Mesenteric fat pad (tissue), 1 donor: ENCODE measurements at regions not wholly inside any gene's neighbourhood (a gene's known extent, or its start where the extent isn't known, plus 50 kb on each side); places are given as distances from the start of the nearest gene placed in this dataset.
"Not testable (repeated sequence)": the region's sequence is repeated elsewhere in the genome, so short reads cannot be mapped to it uniquely, and the experiment has no call there.

ENCODE experiments used
- DNase-seq: peaks from one replicate; pipeline ENCODE4 v3.0.0-alpha.2; 2020; ENCODE audit warnings: low spot score
- donor health status: DM: yes; HTN: yes; CAD: no.

DNA sequence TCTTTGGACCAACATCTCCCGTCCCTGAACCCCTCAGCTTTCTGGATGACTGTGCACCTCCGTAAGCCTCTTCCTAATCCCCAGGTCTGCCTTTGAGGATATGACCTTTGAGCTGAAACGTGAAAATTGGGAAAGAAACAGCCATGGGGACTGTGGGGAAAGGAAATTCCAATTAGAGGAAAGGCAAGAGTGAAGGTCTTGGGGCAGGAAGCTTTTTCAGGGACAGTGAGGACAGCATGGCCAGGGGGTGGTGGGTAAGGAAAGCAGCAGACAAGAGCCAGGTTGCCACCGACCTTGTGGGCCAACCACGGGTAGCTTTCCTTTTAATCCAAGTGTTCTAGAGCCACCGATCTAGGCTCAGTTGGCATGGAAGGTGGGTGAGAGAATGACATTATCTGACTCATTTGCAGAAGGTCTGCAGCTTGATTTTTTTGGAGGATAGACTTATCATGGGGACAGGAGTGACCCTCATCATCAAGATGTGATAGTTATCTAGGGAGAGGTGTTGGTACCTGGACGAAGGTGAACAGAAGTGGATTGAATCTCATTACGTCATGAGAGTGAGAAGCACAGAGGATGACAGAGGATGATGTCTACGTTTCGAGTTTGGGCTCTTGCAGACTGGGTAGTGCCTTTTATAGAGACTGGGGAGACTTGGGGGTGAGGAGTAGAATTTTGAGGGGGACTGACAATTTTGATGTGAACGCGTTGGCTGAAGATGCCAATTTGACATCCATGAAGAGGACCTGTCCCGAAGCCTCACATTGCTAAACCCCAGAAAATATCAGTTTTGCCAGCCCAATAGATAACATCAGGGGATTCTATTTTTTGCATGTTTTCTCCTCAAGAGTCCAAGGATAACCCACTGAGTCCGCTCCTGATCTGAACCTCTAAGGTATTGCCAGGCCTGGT lies 136.7 kb upstream of the PEG3 start:
- DNase-seq = no peak

DNA sequence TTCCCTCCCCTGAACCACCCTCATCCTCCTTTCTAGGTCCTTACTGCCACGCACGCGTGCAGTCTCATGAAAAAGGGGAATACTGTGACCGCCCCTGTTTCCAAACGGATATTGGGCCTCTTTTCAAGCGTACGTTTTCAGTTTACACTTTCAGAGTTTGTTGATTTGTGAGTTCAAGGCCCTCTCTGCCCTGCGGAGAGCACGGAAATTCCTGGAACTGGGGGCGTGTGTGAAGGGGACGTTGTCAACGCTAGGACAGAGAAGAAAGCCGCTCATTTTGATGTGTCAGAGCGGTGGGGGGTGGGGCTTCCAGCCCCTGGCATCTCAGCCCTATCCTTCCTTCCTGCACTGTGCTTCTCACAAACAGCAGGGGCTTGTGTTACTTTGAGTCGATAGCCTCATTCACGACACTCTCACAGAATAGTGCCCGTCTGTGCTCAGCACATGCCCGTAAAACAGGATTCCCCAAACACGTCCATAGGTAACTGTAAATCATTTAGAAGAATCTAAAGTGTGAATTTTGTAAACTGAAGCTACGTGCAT lies 137.6 kb upstream of the PEG3 start:
- DNase-seq = no peak

DNA sequence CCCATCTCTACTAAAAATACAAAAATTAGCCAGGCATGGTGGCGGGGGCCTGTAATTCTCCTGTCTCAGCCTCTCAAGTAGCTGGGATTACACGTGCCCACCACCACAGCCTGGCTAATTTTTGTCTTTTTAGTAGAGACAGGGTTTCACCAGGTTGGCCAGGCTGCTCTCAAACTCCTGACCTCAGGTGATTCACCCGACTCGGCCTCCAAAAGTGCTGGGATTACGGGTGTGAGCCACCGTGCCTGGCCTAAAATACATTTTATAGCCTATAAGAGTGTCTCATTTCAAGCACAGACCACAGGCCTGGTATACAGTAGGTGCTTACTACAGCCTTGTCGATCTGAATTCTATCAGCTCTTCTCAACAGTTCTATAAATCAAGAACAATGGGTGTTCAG lies 139.5 kb upstream of the USP29 start:
- DNase-seq = not testable (repeated sequence)

DNA sequence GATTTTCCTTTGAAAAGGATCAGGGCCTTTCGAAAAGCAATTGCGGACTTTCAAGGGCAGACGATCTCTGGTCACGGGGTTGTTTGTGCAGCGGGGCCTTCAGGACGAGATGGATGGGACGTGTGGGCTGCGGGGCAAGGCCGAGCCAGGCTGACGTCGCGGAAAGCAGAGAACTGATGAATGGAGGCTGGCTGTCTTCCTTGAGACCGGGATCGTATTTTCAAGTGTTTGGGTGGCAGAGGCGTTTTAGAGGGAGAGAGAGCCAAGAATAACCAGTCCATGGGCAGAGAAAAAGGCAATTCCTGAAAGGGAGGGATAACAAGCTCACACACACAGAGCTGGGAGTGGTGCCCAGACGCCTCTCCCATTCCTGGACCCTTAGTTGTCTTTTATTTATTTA lies 138.9 kb upstream of the USP29 start:
- DNase-seq = no peak

DNA sequence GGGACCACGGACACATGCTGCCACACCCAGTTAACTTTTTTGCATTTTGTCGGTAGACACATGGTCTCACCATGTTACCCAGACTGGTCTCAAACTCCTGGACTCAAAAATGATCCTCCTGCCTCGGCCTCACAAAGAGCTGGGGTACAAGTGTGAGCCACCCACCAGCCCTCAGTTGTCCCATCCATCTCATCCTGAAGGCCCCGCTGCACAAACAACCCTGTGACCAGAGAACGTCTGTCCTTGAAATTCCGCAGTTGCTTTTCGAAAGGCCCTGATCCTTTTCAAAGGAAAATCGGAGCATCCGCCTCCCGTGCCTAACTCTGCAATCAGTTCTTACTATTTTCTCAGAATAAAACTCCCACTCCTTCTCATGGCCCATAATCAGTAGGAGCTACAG lies 138.3 kb upstream of the USP29 start:
- DNase-seq = not testable (repeated sequence)

DNA sequence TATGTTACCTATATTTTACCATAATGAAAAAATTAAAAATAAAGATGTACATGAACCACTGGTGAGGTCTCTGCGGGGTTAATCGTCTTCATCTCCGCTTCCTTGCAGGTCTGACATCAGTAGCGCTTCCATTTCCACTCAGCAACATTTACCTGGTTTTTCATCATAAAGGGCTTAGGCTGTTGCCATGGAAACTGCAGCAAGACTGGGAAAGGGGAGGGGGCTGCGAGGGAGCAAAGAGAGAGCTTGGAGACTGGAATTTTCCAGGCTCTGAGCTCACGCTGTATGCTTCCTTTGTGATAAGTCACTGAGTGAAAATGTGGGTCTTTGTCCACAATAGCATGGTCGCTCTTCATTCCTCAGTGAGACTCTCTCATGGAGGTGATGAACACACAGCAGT lies 136.6 kb upstream of the USP29 start:
- DNase-seq = no peak

DNA sequence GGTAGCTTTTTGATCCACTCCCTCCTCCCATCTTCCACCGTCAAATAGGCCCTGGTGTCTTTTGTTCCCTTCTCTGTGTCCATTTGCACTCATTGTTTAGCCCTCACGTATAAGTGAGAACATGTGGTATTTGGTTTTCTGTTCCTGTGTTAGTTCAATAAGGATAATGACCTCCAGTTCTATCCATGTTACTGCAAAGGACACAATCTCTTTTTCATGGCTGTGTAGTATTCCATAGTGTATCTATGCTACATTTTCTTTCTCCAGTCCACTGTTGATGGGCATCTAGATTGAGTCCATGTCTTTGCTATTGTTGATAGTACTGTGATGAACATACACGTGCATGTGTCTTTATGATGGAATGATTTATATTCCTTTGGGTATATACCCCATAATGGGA lies 136.0 kb upstream of the USP29 start:
- DNase-seq = no peak

DNA sequence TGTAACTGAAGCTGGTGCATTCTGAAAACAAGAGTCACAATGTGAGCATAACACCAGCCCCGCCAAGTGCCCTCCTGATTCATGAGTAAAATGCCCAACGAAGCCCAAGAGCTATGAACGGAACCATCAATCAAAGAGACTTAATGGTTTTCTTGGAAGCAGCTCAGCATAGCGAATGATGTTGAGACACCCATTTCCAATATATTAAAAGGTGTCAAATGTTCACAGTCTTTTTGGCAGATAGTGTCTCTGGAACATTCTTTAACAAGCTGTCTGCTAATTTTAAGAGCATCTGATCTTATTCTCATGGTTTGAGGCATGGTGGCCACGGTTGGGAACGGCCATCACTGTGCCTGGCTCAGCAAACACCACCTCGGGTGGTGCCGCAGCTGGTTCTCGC lies 133.4 kb upstream of the USP29 start:
- DNase-seq = no peak

DNA sequence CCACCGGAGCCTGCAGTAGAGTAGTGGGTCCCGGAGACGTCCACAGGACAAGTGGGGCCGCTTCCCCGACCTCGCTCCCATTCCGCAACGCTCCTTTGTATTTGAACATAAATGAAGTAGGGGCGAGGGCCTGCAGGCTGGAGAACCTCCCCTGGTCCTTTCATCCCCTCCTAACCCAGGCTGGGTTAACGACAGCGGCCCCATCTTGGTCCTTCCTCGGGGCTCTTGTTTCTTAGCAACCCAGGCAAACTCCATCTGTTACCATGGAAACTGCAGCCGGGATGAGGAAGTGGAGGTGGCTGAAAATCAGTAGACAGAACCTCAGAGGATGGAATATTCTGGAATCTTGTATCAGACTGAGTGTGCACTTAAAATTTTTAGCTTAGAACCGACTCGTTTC lies 132.6 kb upstream of the USP29 start:
- no peak for DNase-seq

DNA sequence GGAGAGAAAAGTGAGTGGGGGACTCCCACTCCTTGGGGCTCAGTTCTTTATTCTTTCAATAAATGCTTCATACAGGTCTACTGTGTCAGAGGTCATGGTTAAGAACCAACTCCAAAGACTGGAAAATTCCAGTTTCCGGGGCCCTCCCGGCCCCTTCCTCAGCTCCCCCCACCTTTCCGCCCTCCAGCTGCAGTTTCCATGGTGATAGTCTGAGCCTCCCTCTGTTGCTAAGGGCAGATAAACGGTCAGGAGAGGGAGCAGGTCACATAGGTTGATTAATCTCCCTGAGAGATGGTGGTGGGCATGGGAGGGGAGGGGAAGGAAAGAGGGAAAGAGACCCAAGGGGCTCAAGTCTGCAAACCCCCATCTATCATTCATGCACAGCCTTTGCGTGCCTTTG lies 131.5 kb upstream of the USP29 start:
- DNase-seq = no peak

DNA sequence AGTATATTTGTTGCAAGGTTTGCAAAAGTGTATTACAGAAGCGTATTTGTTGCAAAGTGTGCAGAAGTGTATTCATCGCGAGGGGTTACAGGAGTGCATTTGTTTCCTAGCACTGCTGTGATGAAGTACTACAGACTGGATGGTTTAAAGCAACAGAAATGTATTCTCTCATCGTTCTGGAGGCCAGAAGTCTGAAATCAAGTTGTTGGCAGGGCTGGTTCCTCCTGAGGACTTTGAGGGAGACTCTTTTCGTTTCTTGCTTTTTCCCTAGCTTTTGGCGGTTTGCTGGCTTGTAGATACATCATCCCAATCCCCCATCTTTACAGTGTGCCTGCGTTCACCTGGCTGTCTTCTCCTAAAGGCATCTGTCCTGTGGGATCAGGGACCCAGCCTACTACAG lies 127.9 kb upstream of the USP29 start:
- DNase-seq = no peak

DNA sequence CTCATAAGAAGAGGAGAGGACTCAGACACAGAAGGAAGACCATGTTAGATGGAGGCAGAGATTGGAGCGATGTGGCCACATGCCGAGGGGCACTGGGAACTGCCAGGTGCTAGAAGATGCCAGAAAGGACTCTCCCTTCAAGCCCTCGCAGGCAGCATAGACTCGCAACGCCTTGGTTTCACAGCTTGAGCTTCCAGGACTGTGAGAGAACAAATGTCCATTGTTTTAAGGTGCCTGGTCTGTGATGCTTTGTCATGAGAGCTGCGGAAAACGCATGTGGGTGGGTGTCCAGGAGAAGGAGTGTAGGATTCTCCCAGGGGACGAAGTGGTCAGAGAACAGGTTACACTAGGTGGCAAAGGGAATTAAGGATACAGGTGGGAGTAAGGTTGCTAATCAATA lies 125.9 kb upstream of the USP29 start:
- no peak for DNase-seq

DNA sequence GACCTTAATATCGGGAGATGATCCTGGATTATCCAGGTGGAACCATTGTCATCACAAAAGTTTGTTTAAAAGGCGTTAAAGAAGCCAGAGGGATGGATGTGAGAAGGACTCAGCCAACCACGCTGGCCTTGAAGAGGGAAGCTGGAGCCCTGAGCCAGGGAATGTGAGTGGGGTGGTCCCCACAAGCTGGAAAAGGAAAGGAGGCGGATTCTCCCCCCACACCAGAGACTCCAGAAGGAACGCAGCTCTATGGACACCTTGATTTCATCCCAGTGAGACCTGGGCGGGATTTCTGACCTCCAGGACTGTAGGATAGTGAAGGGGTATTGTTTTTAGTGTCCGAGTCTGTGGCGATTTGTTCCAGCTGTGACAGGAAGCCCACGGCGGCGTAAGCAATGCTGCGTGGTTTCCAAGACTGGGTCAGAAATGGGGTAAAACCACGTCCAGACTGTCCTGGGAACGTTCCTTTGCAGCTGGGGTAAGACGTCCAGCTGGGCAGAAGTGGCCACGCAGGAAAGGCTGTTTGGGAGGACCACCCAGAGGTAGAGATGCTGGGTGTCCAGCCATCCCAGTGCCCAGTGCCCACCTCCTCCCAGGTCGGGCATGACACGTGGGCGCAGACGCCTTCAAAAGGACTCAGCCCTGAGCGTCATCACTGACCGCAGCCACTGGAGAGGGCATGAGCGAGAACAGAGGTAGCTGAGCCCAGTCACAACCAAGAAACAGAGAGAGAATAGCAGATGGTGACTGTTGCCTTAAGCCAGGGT lies 125.4 kb upstream of the USP29 start:
- no peak for DNase-seq

DNA sequence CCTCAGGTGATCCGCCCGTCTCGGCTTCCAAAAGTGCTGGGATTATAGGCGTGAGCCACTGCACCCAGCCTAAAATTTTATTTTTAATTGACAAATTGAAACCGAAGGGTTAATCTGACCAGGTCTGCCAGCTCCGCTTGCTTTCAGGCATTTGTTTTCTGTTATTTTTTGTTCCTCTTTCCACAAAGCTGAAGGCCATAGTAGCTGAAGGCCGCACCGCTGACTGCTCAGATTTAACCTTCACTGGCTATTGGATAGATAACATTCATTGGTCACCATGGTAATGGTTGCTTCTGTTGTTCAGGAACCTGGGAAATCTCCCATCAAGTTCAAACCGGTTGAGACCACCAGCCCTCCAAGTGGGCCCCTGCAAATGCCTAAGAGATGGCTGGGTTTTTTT lies 124.5 kb upstream of the USP29 start:
- DNase-seq = no peak

DNA sequence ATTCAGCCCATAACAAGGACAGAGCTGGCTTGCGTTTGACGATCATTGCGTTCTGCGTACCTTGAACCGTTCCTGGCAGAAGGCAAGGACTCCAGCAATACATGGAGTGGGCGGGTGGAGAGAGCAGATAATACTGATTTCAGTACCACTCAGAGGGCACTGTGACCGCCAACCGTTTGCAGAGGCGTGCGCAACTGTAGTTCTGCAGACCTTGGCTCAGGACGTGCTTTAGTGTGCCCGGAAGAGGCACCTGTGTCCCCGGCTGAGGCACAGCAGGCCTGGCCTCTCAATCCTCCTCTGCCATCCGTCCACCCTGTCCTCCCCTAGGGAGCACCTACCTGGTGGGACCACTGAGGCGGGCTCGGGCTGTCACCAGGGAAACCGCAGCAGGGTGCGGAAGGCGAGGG lies 117.6 kb upstream of the USP29 start:
- no peak for DNase-seq

DNA sequence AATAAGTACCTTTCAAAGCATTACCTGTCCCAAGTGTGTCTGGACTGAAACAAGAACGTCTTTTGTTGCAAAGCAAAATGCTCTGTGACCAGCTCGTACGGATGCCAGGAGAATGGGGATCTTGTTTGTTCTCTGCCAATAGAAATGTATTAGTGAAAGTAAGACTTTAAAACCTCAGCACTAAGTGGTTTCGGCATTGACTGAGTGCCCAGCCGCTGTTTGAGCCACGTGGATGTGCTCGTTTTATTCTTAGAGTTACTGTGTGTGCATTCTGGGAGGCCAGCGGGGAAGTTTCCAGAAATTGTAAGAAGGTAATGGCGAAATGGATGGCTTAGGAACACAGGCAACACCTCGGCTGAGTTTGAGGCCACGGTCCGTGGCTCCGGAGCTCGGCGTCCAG lies 117.1 kb upstream of the USP29 start:
- DNase-seq = no peak

DNA sequence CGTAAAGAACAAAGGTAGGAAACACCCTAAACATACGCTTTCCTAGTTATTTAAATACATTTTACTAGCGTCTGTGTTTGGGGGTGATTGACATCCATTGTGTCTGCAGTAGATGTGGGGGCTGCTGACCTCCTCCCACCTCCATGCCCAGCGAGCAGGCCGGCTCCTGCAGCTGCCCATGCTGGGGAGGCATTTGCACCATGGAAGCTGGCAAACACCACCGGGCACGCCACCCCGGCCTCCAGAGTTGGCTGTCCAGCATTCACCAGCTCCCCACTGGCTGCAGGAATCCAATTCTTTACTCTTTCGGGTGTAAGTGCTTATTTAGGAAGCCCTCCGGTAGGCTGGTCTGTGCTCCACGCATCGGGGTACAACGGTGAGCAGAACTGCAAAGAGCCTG lies 115.4 kb upstream of the USP29 start:
- DNase-seq = no peak

DNA sequence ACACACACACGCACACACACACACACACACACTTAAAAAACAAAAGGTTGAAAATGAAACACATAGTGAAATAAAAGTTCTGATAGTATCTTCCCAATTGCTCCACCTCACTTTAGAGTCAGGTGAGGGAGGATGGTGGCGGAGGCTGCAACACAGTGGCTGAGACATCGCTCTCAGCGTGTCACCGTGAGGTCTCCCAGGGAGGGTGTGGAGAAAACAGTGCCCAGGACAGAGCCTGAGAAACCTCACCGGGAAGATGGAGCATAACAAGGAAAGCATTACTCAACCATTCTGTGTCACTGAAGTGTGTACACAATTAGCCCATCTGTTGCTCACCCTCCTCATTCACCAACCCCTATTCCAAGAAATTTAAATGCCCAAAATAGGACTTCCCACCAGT lies 111.4 kb upstream of the USP29 start:
- DNase-seq = peak; percentile 60

DNA sequence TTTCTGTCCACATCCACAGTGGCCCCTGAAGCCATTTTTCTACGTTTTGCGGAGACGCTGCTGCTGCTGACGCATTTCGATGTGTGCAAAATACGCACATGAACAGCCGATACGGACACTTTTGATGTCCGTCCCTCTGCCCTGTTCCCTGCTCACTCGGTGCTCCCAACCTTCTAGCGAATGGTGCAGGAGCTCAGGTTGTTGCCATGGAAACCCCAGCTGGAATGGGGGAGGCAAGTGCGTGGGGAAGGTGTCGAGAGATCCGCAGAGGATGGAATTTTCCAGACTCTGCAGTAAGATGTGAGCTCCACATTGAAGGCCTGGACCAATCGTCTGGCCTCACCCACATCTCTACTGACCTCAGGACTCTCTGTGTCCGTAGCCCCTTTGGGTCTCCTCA lies 109.2 kb upstream of the USP29 start:
- no peak for DNase-seq

DNA sequence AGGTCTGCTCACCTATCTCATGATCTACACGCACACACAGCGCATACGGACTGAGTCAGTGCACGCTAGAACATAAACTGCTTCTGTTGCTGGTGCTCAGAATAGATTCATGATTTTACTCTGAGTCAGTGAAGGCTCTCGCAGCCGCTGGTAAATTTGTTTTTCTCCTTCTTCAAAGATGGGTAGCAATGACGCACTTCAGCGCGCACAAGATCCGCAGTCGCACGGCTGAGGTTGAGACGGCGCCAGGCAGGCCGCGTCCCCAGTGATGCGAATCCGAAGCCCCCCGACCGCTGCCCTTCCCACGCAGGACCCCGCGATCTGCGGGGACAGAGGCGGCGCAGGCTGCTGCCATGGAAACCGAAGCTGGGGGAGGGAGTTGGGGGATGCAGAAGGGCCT lies 103.7 kb upstream of the USP29 start:
- peak; percentile 88 for DNase-seq

DNA sequence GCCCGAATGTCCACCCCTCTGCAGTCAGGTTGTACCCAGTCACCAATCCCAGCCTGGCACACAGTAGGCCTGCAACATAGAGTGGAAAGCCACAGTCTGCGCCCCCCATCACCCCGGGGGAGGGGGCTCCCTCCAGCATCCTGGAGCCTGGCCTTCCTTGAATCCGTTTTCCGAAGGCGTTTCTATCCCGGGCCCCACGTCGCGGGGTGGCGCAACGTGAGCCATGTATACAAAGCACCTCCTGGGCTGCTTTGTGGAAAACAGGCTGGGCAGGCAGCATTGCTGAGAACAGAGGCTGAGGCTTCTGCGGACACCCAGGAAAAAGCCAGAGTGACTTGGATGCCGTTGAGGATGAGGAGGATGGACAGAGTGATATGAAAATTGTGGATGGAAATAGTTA lies 103.3 kb upstream of the USP29 start:
- peak; percentile 82 for DNase-seq

DNA sequence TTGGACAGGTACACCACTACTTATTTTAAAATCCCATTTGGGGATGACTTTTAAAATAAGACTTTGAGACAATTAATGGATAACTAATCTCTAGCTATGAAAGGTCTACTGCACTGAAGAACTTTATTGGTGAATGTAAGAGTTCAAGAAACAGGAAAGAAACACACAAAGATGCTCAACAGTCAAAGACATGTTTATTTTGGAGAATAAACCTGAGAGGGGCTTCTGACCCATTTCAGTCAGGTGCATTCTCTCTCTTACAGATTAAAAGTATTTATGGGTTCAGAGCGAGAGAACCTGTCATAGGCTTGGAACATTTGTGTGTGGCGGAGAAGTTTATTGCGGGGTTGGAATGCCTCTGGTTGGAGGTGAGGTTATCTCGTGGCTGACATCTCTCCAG lies 94.3 kb upstream of the USP29 start:
- peak; percentile 22 for DNase-seq
